ENCODE measurements at regions not wholly inside any gene's neighbourhood (a gene's known extent, or its start where the extent isn't known, plus 50 kb on each side); places are given as distances from the start of the nearest gene placed in this dataset.

- TF ChIP-seq POLR2A (IDR thresholded peaks at IDR 0.05): no peak
- TF ChIP-seq, protein P1, sequence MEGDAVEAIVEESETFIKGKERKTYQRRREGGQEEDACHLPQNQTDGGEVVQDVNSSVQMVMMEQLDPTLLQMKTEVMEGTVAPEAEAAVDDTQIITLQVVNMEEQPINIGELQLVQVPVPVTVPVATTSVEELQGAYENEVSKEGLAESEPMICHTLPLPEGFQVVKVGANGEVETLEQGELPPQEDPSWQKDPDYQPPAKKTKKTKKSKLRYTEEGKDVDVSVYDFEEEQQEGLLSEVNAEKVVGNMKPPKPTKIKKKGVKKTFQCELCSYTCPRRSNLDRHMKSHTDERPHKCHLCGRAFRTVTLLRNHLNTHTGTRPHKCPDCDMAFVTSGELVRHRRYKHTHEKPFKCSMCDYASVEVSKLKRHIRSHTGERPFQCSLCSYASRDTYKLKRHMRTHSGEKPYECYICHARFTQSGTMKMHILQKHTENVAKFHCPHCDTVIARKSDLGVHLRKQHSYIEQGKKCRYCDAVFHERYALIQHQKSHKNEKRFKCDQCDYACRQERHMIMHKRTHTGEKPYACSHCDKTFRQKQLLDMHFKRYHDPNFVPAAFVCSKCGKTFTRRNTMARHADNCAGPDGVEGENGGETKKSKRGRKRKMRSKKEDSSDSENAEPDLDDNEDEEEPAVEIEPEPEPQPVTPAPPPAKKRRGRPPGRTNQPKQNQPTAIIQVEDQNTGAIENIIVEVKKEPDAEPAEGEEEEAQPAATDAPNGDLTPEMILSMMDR (IDR thresholded peaks at IDR 0.05): no peak
- no peaks in the 10 kb centered on the region for H3K27me3 ChIP-seq
- no peak overlapping the region for H3K27ac ChIP-seq
- H3K4me3 ChIP-seq (replicated peaks in 1 of 3): no peak overlapping the region
- H3K4me1 ChIP-seq: no peaks in the 10 kb centered on the region
- no peaks in the 10 kb centered on the region for H3K9me3 ChIP-seq
- no peak for DNase-seq
- intact Hi-C loops (cut with DNase I): no loop called here
- no peaks in the 10 kb centered on the region for H3K36me3 ChIP-seq
Observed at GRCh38 chr10:83656924-83657323, 482.4 kb upstream of the GHITM start.

- no peak for TF ChIP-seq POLR2A (IDR thresholded peaks at IDR 0.05)
- intact Hi-C loops (cut with DNase I): no loop called here
- no peak overlapping the region for H3K4me3 ChIP-seq (replicated peaks in 1 of 3)
- H3K9me3 ChIP-seq: no peaks in the 10 kb centered on the region
- H3K27ac ChIP-seq: no peak overlapping the region
- no peak for DNase-seq
- H3K36me3 ChIP-seq: no peaks in the 10 kb centered on the region
- no peaks in the 10 kb centered on the region for H3K27me3 ChIP-seq
- no peaks in the 10 kb centered on the region for H3K4me1 ChIP-seq
Observed at GRCh38 chr10:83657487-83657886, 481.8 kb upstream of the GHITM start.

- no peak overlapping the region for H3K4me3 ChIP-seq (replicated peaks in 1 of 3)
- no peak overlapping the region for H3K27ac ChIP-seq
- no peak for TF ChIP-seq POLR2A (IDR thresholded peaks at IDR 0.05)
- TF ChIP-seq, protein P1 (IDR thresholded peaks at IDR 0.05): no peak
- no peaks in the 10 kb centered on the region for H3K36me3 ChIP-seq
- WGBS, 2 donors: 88 to 94% methylated on average over 3 of the region's 3 CpGs
- no peaks in the 10 kb centered on the region for H3K27me3 ChIP-seq
- H3K9me3 ChIP-seq: no peaks in the 10 kb centered on the region
- intact Hi-C loops (cut with DNase I): no loop called here
- no peaks in the 10 kb centered on the region for H3K4me1 ChIP-seq
- no peak for DNase-seq
Observed at GRCh38 chr10:83663918-83664317, 475.4 kb upstream of the GHITM start.

GRCh38 chr10:83666762-83667161 lies 472.5 kb upstream of the GHITM start:
- Histone ChIP-seq H3K36me3 (no peaks in the 10 kb centered on the region), H3K27ac (no peak overlapping the region), H3K9me3 (no peaks in the 10 kb centered on the region), H3K27me3 (no peaks in the 10 kb centered on the region), H3K4me1 (no peaks in the 10 kb centered on the region), H3K4me3 (replicated peaks in 1 of 3) (no peak overlapping the region)
- intact Hi-C loops (cut with DNase I): no loop called here
- WGBS, 2 donors: 92% methylated on average over 3 of the region's 3 CpGs
- no peak for TF ChIP-seq POLR2A (IDR thresholded peaks at IDR 0.05)
- TF ChIP-seq, protein P1 (IDR thresholded peaks at IDR 0.05): no peak
- no peak for DNase-seq

GRCh38 chr10:83667594-83667993 lies 471.7 kb upstream of the GHITM start:
- H3K27me3 ChIP-seq: no peaks in the 10 kb centered on the region
- no peak overlapping the region for H3K27ac ChIP-seq
- H3K4me3 ChIP-seq (replicated peaks in 1 of 3): no peak overlapping the region
- DNase-seq: no peak
- no peaks in the 10 kb centered on the region for H3K4me1 ChIP-seq
- TF ChIP-seq, protein P1 (IDR thresholded peaks at IDR 0.05): no peak
- TF ChIP-seq POLR2A (IDR thresholded peaks at IDR 0.05): no peak
- intact Hi-C loops (cut with DNase I): no loop called here
- H3K36me3 ChIP-seq: no peaks in the 10 kb centered on the region
- 94 to 98% methylated on average over 1 of the region's 1 CpG for WGBS, 2 donors
- no peaks in the 10 kb centered on the region for H3K9me3 ChIP-seq

DNA sequence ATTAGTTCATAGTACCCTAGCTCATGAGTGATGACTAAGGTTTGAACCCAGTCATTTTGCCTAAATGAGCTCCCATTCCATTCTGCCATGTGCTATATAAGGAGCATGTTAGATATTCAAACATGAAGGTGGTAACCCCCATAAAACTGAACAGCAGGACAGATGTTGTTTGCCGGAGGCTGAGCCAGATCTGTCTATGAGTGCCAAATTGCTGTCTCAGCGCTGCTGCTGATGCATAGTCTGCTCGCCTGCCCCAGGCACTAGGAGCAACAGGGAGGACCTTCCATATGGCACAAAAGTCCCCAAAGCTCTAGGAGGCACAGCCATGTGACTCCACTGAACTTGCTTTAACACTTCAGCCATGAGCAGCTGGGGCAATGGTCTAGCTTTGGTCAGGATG lies 466.0 kb upstream of the GHITM start:
- TF ChIP-seq, protein P1 (IDR thresholded peaks at IDR 0.05): no peak
- TF ChIP-seq POLR2A (IDR thresholded peaks at IDR 0.05): no peak
- no peaks in the 10 kb centered on the region for H3K27me3 ChIP-seq
- 88 to 90% methylated on average over 3 of the region's 3 CpGs for WGBS, 2 donors
- intact Hi-C loops (cut with DNase I): no loop called here
- no peaks in the 10 kb centered on the region for H3K36me3 ChIP-seq
- no peak overlapping the region for H3K27ac ChIP-seq
- no peaks in the 10 kb centered on the region for H3K4me1 ChIP-seq
- H3K4me3 ChIP-seq (replicated peaks in 1 of 3): no peak overlapping the region
- no peaks in the 10 kb centered on the region for H3K9me3 ChIP-seq
- DNase-seq: no peak

Data from thyroid gland (tissue), 4 donors.